Tibial nerve (tissue), 4 donors: ENCODE measurements at regions not wholly inside any gene's neighbourhood (a gene's known extent, or its start where the extent isn't known, plus 50 kb on each side); places are given as distances from the start of the nearest gene placed in this dataset.

Experiments used
- DNase-seq, 2 donors: peaks; one replicate each; pipeline ENCODE4 v3.0.0-alpha.2; 2019; ENCODE audit warnings: low spot score in 2 of 2
- H3K27ac ChIP-seq, 4 donors: fragments of 200-600 bp; sonication (generic) in 3 of 4; one replicate each; pipeline ENCODE4 v1.5.1; 2017 to 2019; ENCODE audit warnings: mild to moderate bottlenecking in 1 of 4
- H3K27me3 ChIP-seq, 2 donors: fragments of 200-600 bp; sonication (generic) in 1 of 2; one replicate each; pipeline versions ENCODE4 v1.5.1 to v1.6.0; 2017 to 2019
- H3K36me3 ChIP-seq, 3 donors: fragments of 200-600 bp; sonication (generic); one replicate each; pipeline ENCODE4 v1.5.1; 2018 to 2019
- H3K4me1 ChIP-seq, 4 donors: fragments of 200-600 bp; sonication (generic) in 3 of 4; one replicate each; pipeline ENCODE4 v1.5.1; 2017 to 2019
- H3K4me3 ChIP-seq, 4 donors: fragments of 200-600 bp; sonication (generic) in 3 of 4; one replicate each; pipeline ENCODE4 v1.5.1; 2017 to 2019; ENCODE audit warnings: mild to moderate bottlenecking in 1 of 4, moderate library complexity in 1 of 4
- H3K9me3 ChIP-seq, 4 donors: fragments of 200-600 bp; sonication (generic) in 3 of 4; one replicate each; pipeline ENCODE4 v1.5.1; 2017 to 2019
- EP300 ChIP-seq, 2 donors: sonication (generic); formaldehyde crosslinking; IDR thresholded peaks; one replicate each; pipeline ENCODE4 v1.6.1; 2017; ENCODE audit warnings: antibody characterized with exemption in 2 of 2, mild to moderate bottlenecking in 1 of 2
- POLR2A ChIP-seq, 2 donors: fragments of 450-650 bp; IDR thresholded peaks; one replicate each; pipeline ENCODE4 v1.6.1; 2017; ENCODE audit warnings: antibody characterized with exemption in 2 of 2, mild to moderate bottlenecking in 2 of 2, moderate library complexity in 2 of 2
- WGBS, 2 donors: methylation state at CpG; one replicate each; pipeline ENCODE4 v1.1.5; 2018; 5-methylcytosine and 5-hydroxymethylcytosine counted together
- TF ChIP-seq, protein P1 (sequence below), 5 experiments: fragments of 200-600 bp in 3 of 5; fragments of 450-650 bp in 2 of 5; sonication (generic) in 3 of 5; IDR thresholded peaks; one replicate each; pipeline ENCODE4 v1.5.1; 2016 to 2019; ENCODE audit warnings: antibody characterized with exemption in 5 of 5, mild to moderate bottlenecking in 3 of 5, moderate library complexity in 2 of 5

DNA sequence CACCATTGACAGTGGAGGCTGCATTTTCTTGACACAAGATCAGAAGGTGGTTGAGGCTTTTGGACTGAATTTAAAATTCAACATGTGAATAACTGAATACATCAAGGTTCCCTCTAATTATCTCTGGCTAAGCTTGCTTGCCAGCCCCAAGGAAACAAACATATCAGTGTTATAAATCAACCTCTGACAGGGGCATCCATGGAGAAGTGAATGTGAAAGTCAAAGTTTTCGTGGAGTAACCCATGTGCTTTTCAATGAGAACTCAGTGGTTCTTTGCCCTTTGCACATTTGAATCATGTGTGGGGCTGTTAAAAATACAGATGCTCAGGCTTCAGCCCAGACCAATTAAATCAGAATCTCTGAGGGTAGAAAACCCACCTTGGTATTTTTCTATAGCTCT is 128.9 kb downstream of the LRRC70 start:
- DNase-seq, result no peak
- H3K4me1 ChIP-seq, result no peaks in the 10 kb centered on the region
- no peak overlapping the region for H3K27ac ChIP-seq
- H3K27me3 ChIP-seq, result no peaks in the 10 kb centered on the region
- peaks cover 0 to 15% (median 0%) of the 10 kb centered on the region in 4 donors for H3K9me3 ChIP-seq
- no peaks in the 10 kb centered on the region for H3K36me3 ChIP-seq
- H3K4me3 ChIP-seq, result no peak overlapping the region
- no peak for TF ChIP-seq EP300 (IDR thresholded peaks at IDR 0.05)
- TF ChIP-seq POLR2A (IDR thresholded peaks at IDR 0.05), result no peak
- TF ChIP-seq, protein P1, sequence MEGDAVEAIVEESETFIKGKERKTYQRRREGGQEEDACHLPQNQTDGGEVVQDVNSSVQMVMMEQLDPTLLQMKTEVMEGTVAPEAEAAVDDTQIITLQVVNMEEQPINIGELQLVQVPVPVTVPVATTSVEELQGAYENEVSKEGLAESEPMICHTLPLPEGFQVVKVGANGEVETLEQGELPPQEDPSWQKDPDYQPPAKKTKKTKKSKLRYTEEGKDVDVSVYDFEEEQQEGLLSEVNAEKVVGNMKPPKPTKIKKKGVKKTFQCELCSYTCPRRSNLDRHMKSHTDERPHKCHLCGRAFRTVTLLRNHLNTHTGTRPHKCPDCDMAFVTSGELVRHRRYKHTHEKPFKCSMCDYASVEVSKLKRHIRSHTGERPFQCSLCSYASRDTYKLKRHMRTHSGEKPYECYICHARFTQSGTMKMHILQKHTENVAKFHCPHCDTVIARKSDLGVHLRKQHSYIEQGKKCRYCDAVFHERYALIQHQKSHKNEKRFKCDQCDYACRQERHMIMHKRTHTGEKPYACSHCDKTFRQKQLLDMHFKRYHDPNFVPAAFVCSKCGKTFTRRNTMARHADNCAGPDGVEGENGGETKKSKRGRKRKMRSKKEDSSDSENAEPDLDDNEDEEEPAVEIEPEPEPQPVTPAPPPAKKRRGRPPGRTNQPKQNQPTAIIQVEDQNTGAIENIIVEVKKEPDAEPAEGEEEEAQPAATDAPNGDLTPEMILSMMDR (IDR thresholded peaks at IDR 0.05), result no peak
- WGBS, 2 donors, result 63 to 86% methylated on average over 1 of the region's 1 CpG

DNA sequence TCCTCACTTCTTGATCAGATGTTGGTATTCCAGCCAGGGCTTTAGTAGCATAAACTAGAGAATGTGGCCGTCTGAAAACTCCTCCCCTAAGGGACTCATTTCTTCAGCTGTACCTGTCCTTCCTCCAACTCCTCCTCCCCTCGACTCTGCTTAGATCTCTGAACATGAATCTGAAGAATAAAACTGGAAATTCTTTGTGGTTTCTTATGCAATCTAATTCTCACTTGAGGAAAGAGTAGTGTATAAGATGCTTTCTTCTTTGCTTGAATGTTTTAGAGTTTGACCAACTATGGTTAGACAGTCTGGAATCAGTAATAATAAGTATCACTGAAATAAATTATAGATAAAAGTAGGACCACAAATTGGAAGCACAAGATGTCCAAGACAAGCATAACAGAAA is 128.5 kb downstream of the LRRC70 start:
- no peak overlapping the region for H3K27ac ChIP-seq
- H3K36me3 ChIP-seq, result no peaks in the 10 kb centered on the region
- peaks cover 0 to 15% (median 0%) of the 10 kb centered on the region in 4 donors for H3K9me3 ChIP-seq
- no peaks in the 10 kb centered on the region for H3K27me3 ChIP-seq
- H3K4me1 ChIP-seq, result no peaks in the 10 kb centered on the region
- no peak for DNase-seq
- no peak overlapping the region for H3K4me3 ChIP-seq
- 69 to 74% methylated on average over 2 of the region's 2 CpGs for WGBS, 2 donors
- TF ChIP-seq POLR2A (IDR thresholded peaks at IDR 0.05), result no peak
- TF ChIP-seq, protein P1 (IDR thresholded peaks at IDR 0.05), result no peak
- TF ChIP-seq EP300 (IDR thresholded peaks at IDR 0.05), result no peak

DNA sequence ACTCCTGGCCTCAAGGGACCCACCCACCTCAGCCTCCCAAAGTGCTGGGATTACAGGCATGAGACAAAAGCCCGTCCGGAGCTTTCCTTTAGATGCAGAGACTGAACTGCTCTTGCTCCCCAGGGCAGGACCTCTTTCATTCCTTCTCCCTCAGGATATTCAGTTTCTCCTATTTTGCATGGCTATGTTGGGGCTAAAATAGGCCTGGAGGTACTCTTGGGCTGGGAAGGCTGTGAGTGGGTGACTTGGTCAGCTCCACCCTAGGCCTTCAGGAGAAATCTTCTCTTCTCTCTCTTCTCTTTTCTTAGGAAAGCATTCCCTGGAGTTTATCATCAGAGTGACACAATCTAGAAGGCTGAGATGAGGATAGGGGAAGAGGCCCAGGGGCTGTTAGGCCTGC is 126.4 kb downstream of the LRRC70 start:
- WGBS, 2 donors, result 86 to 100% methylated on average over 2 of the region's 2 CpGs
- Histone ChIP-seq H3K4me3 (no peak overlapping the region), H3K9me3 (peaks cover 0 to 15% (median 0%) of the 10 kb centered on the region in 4 donors), H3K4me1 (no peaks in the 10 kb centered on the region), H3K36me3 (no peaks in the 10 kb centered on the region), H3K27me3 (no peaks in the 10 kb centered on the region), H3K27ac (no peak overlapping the region)
- DNase-seq, result no peak
- TF ChIP-seq EP300 (IDR thresholded peaks at IDR 0.05), result no peak
- TF ChIP-seq, protein P1 (IDR thresholded peaks at IDR 0.05), result no peak
- no peak for TF ChIP-seq POLR2A (IDR thresholded peaks at IDR 0.05)

DNA sequence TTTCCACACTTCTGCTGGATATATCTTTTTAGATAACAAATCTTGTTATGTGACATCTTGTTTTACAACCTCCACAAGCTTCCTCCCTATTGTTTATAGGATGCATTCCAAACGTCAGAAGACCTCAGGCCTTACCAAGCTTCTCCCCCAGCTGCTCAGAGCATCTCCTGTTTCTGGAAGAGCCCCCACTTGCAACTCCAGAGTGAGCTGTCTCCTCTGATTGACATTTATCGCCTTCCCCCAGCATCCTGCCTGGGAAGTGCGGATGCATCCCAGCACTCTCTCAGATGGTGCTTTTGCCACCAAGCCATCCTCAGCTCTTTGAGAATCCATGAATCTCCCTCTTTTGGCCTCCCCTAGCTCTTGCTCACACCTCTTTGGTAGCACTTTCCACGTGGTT is 123.5 kb downstream of the LRRC70 start:
- WGBS, 2 donors, result 70 to 74% methylated on average over 4 of the region's 4 CpGs
- DNase-seq, result no peak
- TF ChIP-seq, protein P1 (IDR thresholded peaks at IDR 0.05), result no peak

DNA sequence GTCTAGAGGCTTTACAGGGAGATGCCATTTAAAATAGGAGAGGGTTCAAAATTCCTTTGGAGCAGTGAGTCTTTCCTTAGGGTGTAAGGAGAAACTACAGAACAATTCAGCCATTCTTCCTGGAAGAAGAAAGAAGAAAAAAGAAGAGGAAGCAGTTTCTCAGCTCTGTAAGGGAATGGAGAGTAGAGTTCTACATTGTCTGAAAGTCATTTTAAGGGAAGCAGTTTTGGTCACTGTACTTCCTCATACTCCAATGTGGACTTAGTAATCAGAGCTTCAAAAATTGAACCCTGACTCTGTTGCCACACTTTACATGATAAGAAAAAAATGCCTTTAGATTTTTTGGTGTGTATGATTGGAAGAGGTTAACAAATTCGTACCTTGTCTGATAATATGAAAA is 122.4 kb downstream of the LRRC70 start:
- H3K4me3 ChIP-seq, result no peak overlapping the region
- WGBS, 2 donors, result 80 to 89% methylated on average over 1 of the region's 1 CpG
- TF ChIP-seq, protein P1 (IDR thresholded peaks at IDR 0.05), result no peak
- TF ChIP-seq POLR2A (IDR thresholded peaks at IDR 0.05) (no peak), EP300 (IDR thresholded peaks at IDR 0.05) (no peak)
- no peaks in the 10 kb centered on the region for H3K27me3 ChIP-seq
- DNase-seq, result no peak
- no peaks in the 10 kb centered on the region for H3K36me3 ChIP-seq
- H3K9me3 ChIP-seq, result no peaks in the 10 kb centered on the region
- H3K27ac ChIP-seq, result no peak overlapping the region
- H3K4me1 ChIP-seq, result no peaks in the 10 kb centered on the region

More for the DNA sequence above, 123.5 kb downstream of the LRRC70 start:
- no peaks in the 10 kb centered on the region for H3K4me1 ChIP-seq
- no peak overlapping the region for H3K27ac ChIP-seq
- no peak overlapping the region for H3K4me3 ChIP-seq
- no peaks in the 10 kb centered on the region for H3K36me3 ChIP-seq
- no peaks in the 10 kb centered on the region for H3K27me3 ChIP-seq
- no peaks in the 10 kb centered on the region for H3K9me3 ChIP-seq
